ENCODE measurements at regions not wholly inside any gene's neighbourhood (a gene's known extent, or its start where the extent isn't known, plus 50 kb on each side); places are given as distances from the start of the nearest gene placed in this dataset.

DNA sequence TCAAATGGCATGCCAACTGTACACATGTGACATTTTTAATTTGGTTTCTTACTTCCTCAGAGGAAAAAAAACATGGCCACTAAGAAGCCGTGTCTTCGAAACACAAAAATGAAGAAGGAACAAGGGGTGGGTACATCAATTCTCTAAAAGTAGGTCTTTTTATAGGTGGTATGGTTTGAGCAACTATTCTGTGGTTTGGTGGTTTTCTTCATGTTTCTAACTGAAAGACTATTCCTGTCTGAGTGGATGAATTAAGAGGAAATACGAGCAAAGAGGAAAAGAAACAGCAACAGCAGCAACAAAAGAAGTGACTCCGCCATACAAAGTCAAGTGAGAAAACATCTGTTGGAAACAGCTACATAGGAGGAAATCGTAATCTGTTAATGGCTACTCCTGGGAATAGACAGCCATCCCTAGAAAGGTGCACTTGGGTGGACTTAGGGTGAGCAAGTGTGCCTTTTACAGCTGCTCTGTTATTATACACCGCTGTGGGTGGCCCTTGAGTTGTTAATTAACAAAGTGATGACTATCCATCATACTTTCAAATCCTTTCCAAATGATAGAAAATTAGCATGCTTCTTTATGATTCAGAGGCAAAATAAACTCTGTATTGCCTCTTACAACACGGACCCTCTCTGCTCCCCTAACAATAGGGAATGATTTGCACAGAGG lies 575.8 kb downstream of the TLE1 start:
- no peak for DNase-seq (ENCODE audit: low read depth in 1 of 2, low spot score in 1 of 2)
- in situ Hi-C loops (cut with HindIII; ENCODE audit: low pct_unique_long_range_greater_than_20kb, low sequenced_read_pairs): no loop called here
- no peak for TF ChIP-seq JUND (IDR thresholded peaks at IDR 0.05; ENCODE audit: low read depth)

DNA sequence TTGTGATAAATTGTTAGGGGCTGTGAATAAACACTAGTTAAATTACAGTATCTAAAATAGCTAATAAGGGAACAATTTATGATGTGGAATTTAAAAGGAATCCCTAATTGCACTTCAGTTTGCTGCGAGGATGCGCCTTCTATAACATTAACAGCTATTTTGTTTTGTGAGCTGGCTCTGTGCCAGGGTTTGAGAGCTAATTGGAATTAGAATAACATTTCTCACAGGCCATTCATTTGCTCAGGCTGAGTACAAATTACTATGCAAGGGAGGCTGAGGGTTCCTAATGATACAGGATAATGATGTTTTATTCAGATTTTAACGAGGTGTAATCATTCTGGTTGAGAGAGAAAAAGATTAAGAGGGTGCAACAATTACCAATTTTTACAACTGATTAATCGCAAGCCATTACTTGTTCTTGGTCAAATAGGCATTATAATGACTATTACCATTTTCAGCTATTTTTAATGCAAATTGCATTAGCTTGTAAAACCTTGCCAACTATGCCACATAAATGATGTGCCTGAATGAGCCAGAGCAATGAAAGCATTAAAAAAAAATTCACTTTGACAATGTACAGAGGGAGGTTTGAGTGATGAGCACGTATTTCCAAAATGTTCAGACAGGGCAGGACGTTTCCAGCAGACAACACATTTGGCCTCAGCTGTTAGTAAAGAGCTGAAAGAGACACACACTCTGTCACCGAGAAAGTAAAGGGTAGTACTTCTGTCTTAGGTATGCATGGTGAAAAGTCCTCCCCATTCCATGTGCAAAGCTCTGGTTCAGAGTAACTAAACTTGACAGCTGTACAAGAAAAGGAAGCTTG lies 576.5 kb downstream of the TLE1 start:
- DNase-seq (ENCODE audit: low read depth in 1 of 2, low spot score in 1 of 2): no peak
- in situ Hi-C loops (cut with HindIII; ENCODE audit: low pct_unique_long_range_greater_than_20kb, low sequenced_read_pairs): no loop called here
- TF ChIP-seq JUND (IDR thresholded peaks at IDR 0.05; ENCODE audit: low read depth): no peak

DNA sequence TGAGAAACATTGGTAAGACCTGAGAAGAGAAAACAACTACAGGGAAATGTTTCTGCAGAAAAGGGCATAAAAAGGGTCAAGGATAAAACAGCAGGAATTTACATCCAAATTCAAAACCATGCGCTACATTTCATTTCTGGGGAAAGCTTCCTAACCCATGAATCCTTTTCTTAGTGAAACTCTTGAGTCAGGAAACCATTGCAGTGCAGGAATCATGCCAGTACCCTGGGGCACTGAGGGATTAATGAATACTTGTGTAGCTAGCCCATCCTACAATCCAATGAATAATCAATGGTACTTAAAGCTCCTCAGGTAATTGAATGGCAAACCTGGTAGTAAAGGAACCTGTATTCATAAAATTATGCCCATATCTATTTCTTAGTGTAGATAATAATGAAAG lies 580.5 kb downstream of the TLE1 start:
- TF ChIP-seq JUND (IDR thresholded peaks at IDR 0.05; ENCODE audit: low read depth): no peak
- in situ Hi-C loops (cut with HindIII; ENCODE audit: low pct_unique_long_range_greater_than_20kb, low sequenced_read_pairs): no loop called here
- DNase-seq (ENCODE audit: low read depth in 1 of 2, low spot score in 1 of 2): no peak

DNA sequence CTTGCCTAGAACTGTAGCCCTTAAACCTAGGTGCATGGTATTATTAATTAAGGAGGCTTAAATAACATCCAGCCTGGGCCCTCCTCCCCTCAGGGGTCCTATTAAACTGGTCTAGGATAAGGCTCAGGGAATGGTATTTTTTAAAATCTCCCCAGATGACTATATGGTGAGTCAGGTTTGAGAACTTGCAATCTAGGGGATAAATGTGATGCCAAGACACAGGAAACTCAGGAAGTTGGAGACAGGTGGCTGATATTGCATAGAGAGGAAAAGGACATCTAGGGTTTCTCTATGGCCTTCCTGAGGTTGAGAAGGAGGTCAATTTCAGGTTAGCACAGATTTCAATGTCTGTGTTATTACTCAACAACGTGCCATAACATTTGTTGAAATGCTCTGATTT lies 581.0 kb downstream of the TLE1 start:
- no peak for TF ChIP-seq JUND (IDR thresholded peaks at IDR 0.05; ENCODE audit: low read depth)
- in situ Hi-C loops (cut with HindIII; ENCODE audit: low pct_unique_long_range_greater_than_20kb, low sequenced_read_pairs): no loop called here
- no peak for DNase-seq (ENCODE audit: low read depth in 1 of 2, low spot score in 1 of 2)

DNA sequence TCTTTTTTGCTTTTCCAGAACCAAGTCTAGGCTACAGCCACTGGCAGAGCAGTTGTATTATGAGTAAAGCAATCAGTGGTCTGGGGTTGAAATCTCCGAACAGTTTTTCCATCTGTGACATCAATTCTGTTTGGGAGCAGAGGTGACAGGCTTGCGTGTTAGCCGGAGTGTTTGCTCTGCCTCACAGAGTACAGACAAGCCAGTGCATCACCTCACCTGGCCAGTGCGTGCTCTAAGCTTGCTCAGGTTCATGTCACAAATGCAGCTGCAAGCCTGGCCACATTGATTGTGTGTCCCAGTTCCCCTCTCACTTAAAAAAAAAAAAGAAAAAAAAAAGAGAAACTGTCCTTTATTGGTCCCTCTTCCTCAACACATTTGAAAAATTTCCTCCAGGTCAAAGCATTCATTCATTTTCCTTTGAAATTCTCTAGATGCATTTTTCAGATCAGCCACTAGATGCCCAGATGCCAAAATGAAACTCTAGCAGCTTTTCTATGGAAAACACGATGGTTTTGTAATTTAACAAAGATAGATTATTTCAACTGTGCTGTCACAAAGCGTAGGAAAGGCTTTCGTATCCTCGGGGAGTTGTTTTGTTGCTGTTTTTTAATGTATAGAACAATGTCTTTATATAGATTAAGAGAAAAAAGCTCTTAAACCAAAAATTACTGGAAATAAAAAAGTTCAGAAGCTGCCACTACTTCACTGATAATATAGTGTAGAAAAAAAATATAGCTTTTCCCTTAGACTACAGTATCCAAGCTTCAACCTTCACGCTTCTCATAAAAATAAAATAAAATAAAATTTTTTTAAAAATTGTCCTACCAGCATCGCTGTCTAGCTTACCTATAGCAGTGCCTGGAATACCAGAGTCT lies 585.5 kb downstream of the TLE1 start:
- DNase-seq (ENCODE audit: low read depth in 1 of 2, low spot score in 1 of 2): peak in 1 of 2 experiments; percentile 7
- in situ Hi-C loops (cut with HindIII; ENCODE audit: low pct_unique_long_range_greater_than_20kb, low sequenced_read_pairs): no loop called here
- no peak for TF ChIP-seq JUND (IDR thresholded peaks at IDR 0.05; ENCODE audit: low read depth)

DNA sequence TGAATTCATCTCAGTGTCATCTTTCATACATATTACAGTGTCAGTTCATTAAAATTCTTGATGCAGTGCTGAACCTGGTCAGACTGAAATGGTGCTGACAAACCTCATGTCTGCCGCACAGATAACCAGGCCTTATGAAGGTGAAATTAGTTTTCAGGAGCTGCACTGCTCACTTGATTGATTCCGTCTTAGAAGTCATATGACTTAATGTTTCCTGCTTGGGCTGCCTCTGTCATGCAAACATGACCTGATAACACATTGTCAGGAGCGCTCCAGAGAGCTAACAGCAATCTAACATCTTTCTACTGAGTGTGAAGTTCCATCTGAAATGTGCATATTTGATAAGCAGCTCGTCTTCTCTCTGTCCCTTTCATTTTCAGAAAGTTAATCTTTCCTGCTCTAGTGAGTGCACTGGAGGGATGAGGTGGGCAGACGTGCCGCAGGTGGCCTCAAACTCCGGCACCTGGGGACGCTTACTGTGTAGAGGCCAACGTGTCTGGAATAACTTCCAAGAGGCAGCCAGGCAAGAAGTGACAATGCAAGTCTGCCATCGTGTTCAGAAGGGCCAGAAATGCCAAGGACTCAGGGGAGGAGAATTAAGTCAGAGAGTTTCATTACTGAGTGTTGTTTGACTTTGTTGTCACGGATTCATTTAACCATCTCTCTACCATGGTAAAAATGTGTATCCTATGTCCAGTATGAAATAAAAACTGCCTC lies 592.1 kb downstream of the TLE1 start:
- no peak for DNase-seq (ENCODE audit: low read depth in 1 of 2, low spot score in 1 of 2)
- no peak for TF ChIP-seq JUND (IDR thresholded peaks at IDR 0.05; ENCODE audit: low read depth)
- in situ Hi-C loops (cut with HindIII; ENCODE audit: low pct_unique_long_range_greater_than_20kb, low sequenced_read_pairs): no loop called here

DNA sequence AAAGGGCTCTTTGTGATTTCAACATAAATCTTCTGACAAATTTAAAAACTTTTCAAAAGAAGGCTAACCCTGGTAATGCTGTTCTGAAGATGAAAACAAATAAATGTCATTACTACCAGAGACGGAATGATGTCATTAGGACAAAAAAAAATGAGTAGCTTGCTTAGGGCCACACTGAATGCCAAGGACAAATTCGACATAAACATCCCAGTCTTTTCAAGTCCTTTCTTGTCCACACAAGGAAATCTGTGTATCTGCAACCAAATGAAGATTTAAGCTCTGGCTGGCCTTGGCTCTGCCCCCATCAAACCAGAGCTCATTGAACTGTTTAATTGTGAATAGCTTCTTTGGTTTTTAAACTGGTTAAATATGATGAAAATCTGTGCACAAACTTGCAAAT lies 592.7 kb downstream of the TLE1 start:
- TF ChIP-seq JUND (IDR thresholded peaks at IDR 0.05; ENCODE audit: low read depth): no peak
- no peak for DNase-seq (ENCODE audit: low read depth in 1 of 2, low spot score in 1 of 2)
- in situ Hi-C loops (cut with HindIII; ENCODE audit: low pct_unique_long_range_greater_than_20kb, low sequenced_read_pairs): no loop called here

DNA sequence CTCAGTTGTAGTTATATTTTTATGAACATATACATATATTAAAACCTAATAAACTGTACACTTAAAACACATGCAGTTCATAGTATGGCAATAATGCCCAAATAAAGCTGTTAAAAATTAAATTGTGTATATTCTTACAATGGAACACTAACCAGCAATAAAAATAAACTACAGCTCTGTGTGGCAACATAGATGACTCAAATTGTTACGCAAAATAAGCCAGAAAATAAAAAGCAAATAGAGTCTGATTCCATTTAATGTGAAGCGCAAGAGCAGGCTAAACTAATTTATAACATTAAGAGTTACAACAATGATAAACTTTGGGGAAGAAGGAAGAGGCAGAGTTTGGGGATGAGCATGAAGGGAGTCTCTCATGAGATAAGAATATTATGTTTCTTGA lies 597.3 kb downstream of the TLE1 start:
- in situ Hi-C loops (cut with HindIII; ENCODE audit: low pct_unique_long_range_greater_than_20kb, low sequenced_read_pairs): no loop called here
- no peak for DNase-seq (ENCODE audit: low read depth in 1 of 2, low spot score in 1 of 2)

DNA sequence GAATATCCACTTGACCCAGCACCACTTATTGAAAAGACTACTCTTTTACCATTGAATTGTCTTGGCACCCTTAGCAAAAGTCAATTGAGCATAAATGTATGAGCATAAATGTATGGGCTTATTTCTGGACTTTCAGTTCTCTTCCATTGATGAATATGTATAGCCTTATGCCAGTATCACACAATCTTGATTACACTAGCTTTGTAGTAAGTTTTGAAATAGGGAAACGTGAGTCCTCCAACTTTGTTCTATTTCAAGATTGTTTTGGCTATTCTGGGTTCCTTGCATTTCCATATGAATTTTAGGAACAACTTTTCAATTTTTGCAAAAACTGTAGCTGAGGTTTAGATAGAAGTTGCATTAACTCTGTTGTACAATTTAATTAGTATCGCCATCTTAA lies 601.0 kb downstream of the TLE1 start:
- no peak for TF ChIP-seq JUND (IDR thresholded peaks at IDR 0.05; ENCODE audit: low read depth)

More for the DNA sequence above, 597.3 kb downstream of the TLE1 start:
- TF ChIP-seq JUND (IDR thresholded peaks at IDR 0.05; ENCODE audit: low read depth): no peak

DNA sequence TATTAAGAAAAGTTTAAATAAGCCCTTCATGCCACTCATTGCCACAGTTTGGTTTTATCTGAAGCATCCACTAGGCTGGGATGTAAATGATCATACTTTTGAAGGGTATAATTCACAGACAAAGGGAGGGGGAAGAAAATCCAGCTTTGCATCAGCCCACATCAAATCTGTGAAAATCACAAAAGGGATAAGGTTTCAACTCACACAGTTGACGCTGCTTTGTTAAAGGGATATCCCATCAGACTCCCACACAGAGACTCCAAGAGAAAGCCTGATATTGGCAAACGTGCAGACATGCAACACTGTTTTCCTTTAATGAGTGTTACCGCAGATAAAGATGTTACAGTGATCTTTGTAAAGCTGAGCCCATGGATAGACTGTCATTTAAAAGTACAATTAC lies 602.9 kb downstream of the TLE1 start:
- TF ChIP-seq JUND (IDR thresholded peaks at IDR 0.05; ENCODE audit: low read depth): no peak
- in situ Hi-C loops (cut with HindIII; ENCODE audit: low pct_unique_long_range_greater_than_20kb, low sequenced_read_pairs): no loop called here

More for the DNA sequence above, 601.0 kb downstream of the TLE1 start:
- in situ Hi-C loops (cut with HindIII; ENCODE audit: low pct_unique_long_range_greater_than_20kb, low sequenced_read_pairs): no loop called here
- no peak for DNase-seq (ENCODE audit: low read depth in 1 of 2, low spot score in 1 of 2)

DNA sequence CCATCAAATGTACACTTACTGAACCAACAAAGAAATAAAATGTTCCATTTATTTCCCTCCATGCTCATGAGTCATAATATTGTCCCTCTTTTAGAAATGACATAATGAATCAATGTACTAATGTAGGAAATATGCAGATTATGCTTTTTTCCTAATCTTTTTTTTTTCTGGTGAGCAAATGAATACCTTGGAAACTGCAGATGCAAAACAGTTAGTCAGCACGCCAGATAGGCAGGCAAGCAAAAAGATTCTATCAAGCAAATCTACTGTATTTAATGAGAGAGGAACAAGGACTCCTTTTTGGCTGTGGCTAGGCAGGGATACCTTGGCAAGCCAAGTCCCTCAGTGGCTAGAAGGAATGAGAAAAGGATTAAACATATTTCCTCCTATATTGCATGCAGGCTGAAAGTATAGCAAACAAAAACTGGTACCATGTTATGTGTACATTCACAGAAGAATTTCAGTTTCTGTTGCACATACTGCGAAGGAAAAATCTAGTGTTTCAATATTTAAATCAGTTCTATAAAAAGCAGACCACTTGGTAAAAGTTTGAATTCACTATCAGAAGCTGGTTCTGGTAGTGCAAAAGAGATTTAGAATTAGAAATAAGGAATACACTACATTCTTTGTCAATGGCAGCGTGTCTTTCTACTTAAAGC lies 605.4 kb downstream of the TLE1 start:
- DNase-seq (ENCODE audit: low read depth in 1 of 2, low spot score in 1 of 2): no peak

More for the DNA sequence above, 602.9 kb downstream of the TLE1 start:
- no peak for DNase-seq (ENCODE audit: low read depth in 1 of 2, low spot score in 1 of 2)

DNA sequence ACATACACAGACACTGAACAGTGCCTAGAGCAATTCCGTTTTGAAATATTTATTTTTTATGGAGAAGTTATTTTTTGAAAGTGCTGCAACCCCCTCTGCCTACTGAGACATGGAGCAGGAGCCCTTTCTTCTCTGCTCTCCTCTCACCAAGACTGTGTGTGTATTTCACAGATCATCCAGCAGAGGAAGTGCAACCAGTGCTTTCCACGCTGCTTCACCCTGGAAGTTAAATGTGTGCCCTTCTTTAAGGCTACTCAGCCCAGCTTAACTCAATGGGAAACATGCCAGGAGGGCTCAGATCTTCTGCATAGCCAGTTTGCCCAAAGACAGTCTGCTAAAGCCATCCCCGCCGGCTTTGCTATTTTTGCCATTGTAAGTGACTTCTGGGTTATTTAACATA lies 606.3 kb downstream of the TLE1 start:
- peak in 1 of 2 experiments; percentile 40 for DNase-seq (ENCODE audit: low read depth in 1 of 2, low spot score in 1 of 2)
- in situ Hi-C loops (cut with HindIII; ENCODE audit: low pct_unique_long_range_greater_than_20kb, low sequenced_read_pairs): no loop called here
- no peak for TF ChIP-seq JUND (IDR thresholded peaks at IDR 0.05; ENCODE audit: low read depth)

More for the DNA sequence above, 605.4 kb downstream of the TLE1 start:
- no peak for TF ChIP-seq JUND (IDR thresholded peaks at IDR 0.05; ENCODE audit: low read depth)
- in situ Hi-C loops (cut with HindIII; ENCODE audit: low pct_unique_long_range_greater_than_20kb, low sequenced_read_pairs): no loop called here
